Limb (tissue), 2 donors: ENCODE measurements at regions not wholly inside any gene's neighbourhood (a gene's known extent, or its start where the extent isn't known, plus 50 kb on each side); places are given as distances from the start of the nearest gene placed in this dataset.

Source experiments
- DNase-seq, 2 donors: peaks; one replicate each; pipeline ENCODE4 v3.0.0-alpha.2; 2016; ENCODE audit errors: extremely low spot score in 2 of 2

GRCh38 chr9:19598722-19599121 lies 189.9 kb downstream of the ACER2 start:
- DNase-seq = no peak

GRCh38 chr9:19597176-19597575 lies 188.4 kb downstream of the ACER2 start:
- DNase-seq = no peak

- no peak for DNase-seq
Measured at GRCh38 chr9:19595003-19595402, 186.2 kb downstream of the ACER2 start.

GRCh38 chr9:19587678-19588077 lies 178.9 kb downstream of the ACER2 start:
- no peak for DNase-seq

- no peak for DNase-seq
Measured at GRCh38 chr9:19583890-19584289, 175.1 kb downstream of the ACER2 start.

GRCh38 chr9:19577411-19577810 lies 168.6 kb downstream of the ACER2 start:
- no peak for DNase-seq

GRCh38 chr9:19568946-19569345 lies 160.1 kb downstream of the ACER2 start:
- DNase-seq = no peak

GRCh38 chr9:19564396-19565061 lies 155.7 kb downstream of the ACER2 start:
- no peak for DNase-seq

- DNase-seq = no peak
Measured at GRCh38 chr9:19555214-19555613, 146.4 kb downstream of the ACER2 start.

GRCh38 chr9:19554529-19554928 lies 145.7 kb downstream of the ACER2 start:
- DNase-seq = no peak

GRCh38 chr9:19553441-19553840 lies 144.6 kb downstream of the ACER2 start:
- DNase-seq = no peak

- no peak for DNase-seq
Measured at GRCh38 chr9:19552282-19553105, 143.7 kb downstream of the ACER2 start.

GRCh38 chr9:19551124-19551929 lies 142.5 kb downstream of the ACER2 start:
- no peak for DNase-seq

- DNase-seq = no peak
Measured at GRCh38 chr9:19550009-19550408, 141.2 kb downstream of the ACER2 start.

GRCh38 chr9:19533373-19533772 lies 124.6 kb downstream of the ACER2 start:
- DNase-seq = no peak

- DNase-seq = no peak
Measured at GRCh38 chr9:19527663-19528062, 118.9 kb downstream of the ACER2 start.

GRCh38 chr9:19522558-19522957 lies 113.7 kb downstream of the ACER2 start:
- DNase-seq = no peak

- no peak for DNase-seq
Measured at GRCh38 chr9:19521205-19521604, 112.4 kb downstream of the ACER2 start.

GRCh38 chr9:19517202-19517942 lies 108.6 kb downstream of the ACER2 start:
- no peak for DNase-seq

GRCh38 chr9:19516348-19516747 lies 107.5 kb downstream of the ACER2 start:
- DNase-seq = no peak

GRCh38 chr9:19513671-19514275 lies 105.0 kb downstream of the ACER2 start:
- DNase-seq = no peak
